ENCODE measurements at regions not wholly inside any gene's neighbourhood (a gene's known extent, or its start where the extent isn't known, plus 50 kb on each side); places are given as distances from the start of the nearest gene placed in this dataset.

GRCh38 chr1:191561276-191561675 lies 597.0 kb upstream of the RGS18 start:
- no peaks in the 10 kb centered on the region for H3K4me1 ChIP-seq (ENCODE audit: insufficient read depth, low read length)
- H4K20me1 ChIP-seq (ENCODE audit: insufficient read depth, low read length), result no peaks in the 10 kb centered on the region
- intact Hi-C loops (cut with micrococcal nuclease; ENCODE audit: unreplicated experiment), result no loop called here
- no peaks in the 10 kb centered on the region for H3K27me3 ChIP-seq (ENCODE audit: control insufficient read depth in 1 of 2, insufficient read depth in 2 of 2, low read length in 2 of 2)
- no peak overlapping the region for H3K4me3 ChIP-seq (replicated peaks in 1 of 3; ENCODE audit: insufficient read depth in 1 of 3, low read depth in 2 of 3, low read length in 3 of 3)
- no peaks in the 10 kb centered on the region for H3K9me3 ChIP-seq (ENCODE audit: low read length)
- H3K79me2 ChIP-seq (ENCODE audit: insufficient read depth, low read length), result no peaks in the 10 kb centered on the region
- CTCF ChIA-PET (ENCODE audit: low intra/inter-chr PET ratio, low total read pairs), result no interaction called here
- H3K4me2 ChIP-seq (ENCODE audit: low read depth, low read length), result no peak overlapping the region
- H2AFZ ChIP-seq (ENCODE audit: low read length), result no peak overlapping the region
- no peak for TF ChIP-seq HOXA5 (CRISPR knock-in tag; IDR thresholded peaks at IDR 0.05)
- TF ChIP-seq, protein P1, sequence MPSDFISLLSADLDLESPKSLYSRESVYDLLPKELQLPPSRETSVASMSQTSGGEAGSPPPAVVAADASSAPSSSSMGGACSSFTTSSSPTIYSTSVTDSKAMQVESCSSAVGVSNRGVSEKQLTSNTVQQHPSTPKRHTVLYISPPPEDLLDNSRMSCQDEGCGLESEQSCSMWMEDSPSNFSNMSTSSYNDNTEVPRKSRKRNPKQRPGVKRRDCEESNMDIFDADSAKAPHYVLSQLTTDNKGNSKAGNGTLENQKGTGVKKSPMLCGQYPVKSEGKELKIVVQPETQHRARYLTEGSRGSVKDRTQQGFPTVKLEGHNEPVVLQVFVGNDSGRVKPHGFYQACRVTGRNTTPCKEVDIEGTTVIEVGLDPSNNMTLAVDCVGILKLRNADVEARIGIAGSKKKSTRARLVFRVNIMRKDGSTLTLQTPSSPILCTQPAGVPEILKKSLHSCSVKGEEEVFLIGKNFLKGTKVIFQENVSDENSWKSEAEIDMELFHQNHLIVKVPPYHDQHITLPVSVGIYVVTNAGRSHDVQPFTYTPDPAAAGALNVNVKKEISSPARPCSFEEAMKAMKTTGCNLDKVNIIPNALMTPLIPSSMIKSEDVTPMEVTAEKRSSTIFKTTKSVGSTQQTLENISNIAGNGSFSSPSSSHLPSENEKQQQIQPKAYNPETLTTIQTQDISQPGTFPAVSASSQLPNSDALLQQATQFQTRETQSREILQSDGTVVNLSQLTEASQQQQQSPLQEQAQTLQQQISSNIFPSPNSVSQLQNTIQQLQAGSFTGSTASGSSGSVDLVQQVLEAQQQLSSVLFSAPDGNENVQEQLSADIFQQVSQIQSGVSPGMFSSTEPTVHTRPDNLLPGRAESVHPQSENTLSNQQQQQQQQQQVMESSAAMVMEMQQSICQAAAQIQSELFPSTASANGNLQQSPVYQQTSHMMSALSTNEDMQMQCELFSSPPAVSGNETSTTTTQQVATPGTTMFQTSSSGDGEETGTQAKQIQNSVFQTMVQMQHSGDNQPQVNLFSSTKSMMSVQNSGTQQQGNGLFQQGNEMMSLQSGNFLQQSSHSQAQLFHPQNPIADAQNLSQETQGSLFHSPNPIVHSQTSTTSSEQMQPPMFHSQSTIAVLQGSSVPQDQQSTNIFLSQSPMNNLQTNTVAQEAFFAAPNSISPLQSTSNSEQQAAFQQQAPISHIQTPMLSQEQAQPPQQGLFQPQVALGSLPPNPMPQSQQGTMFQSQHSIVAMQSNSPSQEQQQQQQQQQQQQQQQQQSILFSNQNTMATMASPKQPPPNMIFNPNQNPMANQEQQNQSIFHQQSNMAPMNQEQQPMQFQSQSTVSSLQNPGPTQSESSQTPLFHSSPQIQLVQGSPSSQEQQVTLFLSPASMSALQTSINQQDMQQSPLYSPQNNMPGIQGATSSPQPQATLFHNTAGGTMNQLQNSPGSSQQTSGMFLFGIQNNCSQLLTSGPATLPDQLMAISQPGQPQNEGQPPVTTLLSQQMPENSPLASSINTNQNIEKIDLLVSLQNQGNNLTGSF (CRISPR knock-in tag; IDR thresholded peaks at IDR 0.05), result no peak
- TF ChIP-seq ZNF75D (CRISPR knock-in tag; IDR thresholded peaks at IDR 0.05; ENCODE audit: borderline replicate concordance), result no peak
- no peak for TF ChIP-seq ZNF10 (CRISPR knock-in tag; IDR thresholded peaks at IDR 0.05; ENCODE audit: borderline replicate concordance, low read depth)
- no peak for TF ChIP-seq ZNF761 (CRISPR knock-in tag; conservative IDR thresholded peaks at IDR 0.05)
- TF ChIP-seq ZNF383 (CRISPR knock-in tag; IDR thresholded peaks at IDR 0.05; ENCODE audit: borderline replicate concordance), result no peak
- TF ChIP-seq ZBTB42 (CRISPR knock-in tag; IDR thresholded peaks at IDR 0.05), result no peak
- no peak for TF ChIP-seq ZBTB2 (CRISPR knock-in tag; IDR thresholded peaks at IDR 0.05; ENCODE audit: low read depth)
- no peak for TF ChIP-seq HBP1 (CRISPR knock-in tag; IDR thresholded peaks at IDR 0.05; ENCODE audit: low read depth)
- no peak for TF ChIP-seq MBNL3 (CRISPR knock-in tag; conservative IDR thresholded peaks at IDR 0.05)
- no peak for TF ChIP-seq ETV5 (CRISPR knock-in tag; IDR thresholded peaks at IDR 0.05; ENCODE audit: borderline replicate concordance)
- TF ChIP-seq FOXK2 (IDR thresholded peaks at IDR 0.05), result no peak
- no TSS peak for BruUV-seq (replicated peaks)
- 4% methylated on average over 4 of the region's 4 CpGs for WGBS (ENCODE audit: low lambda C conversion rate)
- POLR2A ChIA-PET, result no interaction called here
- ATAC-seq (no peak), DNase-seq (ENCODE audit: low spot score) (no peak), FAIRE-seq (no peak)
- H3K27ac ChIP-seq (ENCODE audit: extremely low read length, insufficient read depth, low read length), result no peak overlapping the region
- no peaks in the 10 kb centered on the region for H3K36me3 ChIP-seq (replicated peaks in 1 of 2; ENCODE audit: control insufficient read depth in 1 of 2, insufficient read depth in 2 of 2, low read length in 2 of 2)
- in situ Hi-C loops (cut with HindIII; ENCODE audit: extremely low pct_ligation_motif_present, low pct_unique_long_range_greater_than_20kb), result no loop called here
- H3K9ac ChIP-seq (ENCODE audit: insufficient read depth, low read depth, low read length), result no peak overlapping the region

All from HepG2 (cell line).